Trophoblast cell (in vitro differentiated cells and primary cell): ENCODE measurements at regions not wholly inside any gene's neighbourhood (a gene's known extent, or its start where the extent isn't known, plus 50 kb on each side); places are given as distances from the start of the nearest gene placed in this dataset.
"Not testable (repeated sequence)": the region's sequence is repeated elsewhere in the genome, so short reads cannot be mapped to it uniquely, and the experiment has no call there.

Experiments
- DNase-seq, 2 donors: peaks; one replicate each; pipeline ENCODE4 v3.0.0-alpha.2; 2016
- H2AFZ ChIP-seq: 2 replicates; pipeline ENCODE4 v1.6.1; 2013; ENCODE audit warnings: low read length, moderate library complexity, mild to moderate bottlenecking; ENCODE audit not compliant: insufficient read depth, poor library complexity
- H2AK5ac ChIP-seq: 2 replicates; pipeline ENCODE4 v1.6.1; 2013; ENCODE audit warnings: mild to moderate bottlenecking, low read length
- H2BK120ac ChIP-seq: 2 replicates; pipeline ENCODE4 v1.6.1; 2013; ENCODE audit warnings: low read length, mild to moderate bottlenecking, moderate library complexity; ENCODE audit not compliant: insufficient read depth, poor library complexity
- H2BK12ac ChIP-seq: 2 replicates; pipeline ENCODE4 v1.6.1; 2013; ENCODE audit warnings: mild to moderate bottlenecking, low read length, moderate library complexity
- H2BK5ac ChIP-seq: 2 replicates; pipeline ENCODE4 v1.6.1; 2013; ENCODE audit warnings: low read length, low read depth, moderate library complexity, mild to moderate bottlenecking; ENCODE audit not compliant: poor library complexity
- H3K14ac ChIP-seq: 2 replicates; pipeline ENCODE4 v1.6.1; 2013; ENCODE audit warnings: mild to moderate bottlenecking, low read length
- H3K18ac ChIP-seq: 2 replicates; pipeline ENCODE4 v1.6.1; 2013; ENCODE audit warnings: mild to moderate bottlenecking, low read length
- H3K23ac ChIP-seq: 2 replicates; pipeline ENCODE4 v1.6.1; 2013; ENCODE audit warnings: low read length
- H3K27ac ChIP-seq: 2 replicates; pipeline ENCODE4 v1.5.1; 2013; ENCODE audit warnings: low read depth, mild to moderate bottlenecking, inconsistent platforms, low read length, moderate library complexity
- H3K27me3 ChIP-seq: 2 replicates; pipeline ENCODE4 v1.6.1; 2013; ENCODE audit warnings: inconsistent platforms, mild to moderate bottlenecking, low read length, moderate library complexity; ENCODE audit not compliant: insufficient read depth
- H3K36me3 ChIP-seq, 2 experiments: 1 replicate in 1 of 2; 2 replicates in 1 of 2; pipeline ENCODE4 v1.6.1; 2013; ENCODE audit warnings: low read length in 2 of 2, mild to moderate bottlenecking in 2 of 2, moderate library complexity in 1 of 2; ENCODE audit not compliant: insufficient read depth in 2 of 2, control insufficient read depth in 1 of 2
- H3K4ac ChIP-seq: 2 replicates; pipeline ENCODE4 v1.6.1; 2013; ENCODE audit warnings: low read depth, mild to moderate bottlenecking, low read length, moderate library complexity
- H3K4me1 ChIP-seq, 2 experiments: 1 replicate in 1 of 2; 2 replicates in 1 of 2; pipeline ENCODE4 v1.6.1; 2013; ENCODE audit warnings: low read length in 2 of 2, mild to moderate bottlenecking in 2 of 2, moderate library complexity in 1 of 2; ENCODE audit not compliant: insufficient read depth in 2 of 2, control insufficient read depth in 1 of 2
- H3K4me2 ChIP-seq: 2 replicates; pipeline ENCODE4 v1.6.1; 2013; ENCODE audit warnings: inconsistent platforms, mild to moderate bottlenecking, low read length, moderate library complexity
- H3K4me3 ChIP-seq: 2 replicates; pipeline ENCODE4 v1.5.1; 2013; ENCODE audit warnings: mild to moderate bottlenecking, low read depth, low read length, inconsistent platforms
- H3K79me1 ChIP-seq: one replicate; pipeline ENCODE4 v1.6.1; 2013; ENCODE audit warnings: low read length
- H3K79me2 ChIP-seq: 2 replicates; pipeline ENCODE4 v1.6.1; 2013; ENCODE audit warnings: low read length, mild to moderate bottlenecking; ENCODE audit not compliant: control insufficient read depth, insufficient read depth, poor library complexity
- H3K9ac ChIP-seq: 2 replicates; pipeline ENCODE4 v1.6.1; 2013; ENCODE audit warnings: mild to moderate bottlenecking, low read length
- H3K9me3 ChIP-seq: 2 replicates; pipeline ENCODE4 v1.6.1; 2013; ENCODE audit warnings: low read depth, mild to moderate bottlenecking, control low read depth, inconsistent platforms, low read length; ENCODE audit not compliant: insufficient read depth
- H4K12ac ChIP-seq: 2 replicates; pipeline ENCODE4 v1.6.1; 2013; ENCODE audit warnings: low read depth, mild to moderate bottlenecking, low read length, moderate library complexity
- H4K8ac ChIP-seq: 2 replicates; pipeline ENCODE4 v1.6.1; 2013; ENCODE audit warnings: low read depth, mild to moderate bottlenecking, low read length, moderate library complexity
- H4K91ac ChIP-seq: one replicate; pipeline ENCODE4 v1.6.1; 2013; ENCODE audit warnings: low read depth, mild to moderate bottlenecking, low read length, moderate library complexity
- WGBS: extraction: QIAGEN DNeasy Blood & Tissue Kit; methylation state at CpG from one replicate; pipeline ENCODE4 v1.1.7; 2013; ENCODE audit warnings: missing lambda C conversion rate; ENCODE audit not compliant: insufficient read length, insufficient coverage; ENCODE audit errors: extremely low coverage; 5-methylcytosine and 5-hydroxymethylcytosine counted together

GRCh38 chr11:71369411-71369810, 78.8 kb downstream of the DHCR7 start:
- H3K9ac ChIP-seq, result no peak overlapping the region
- no peaks in the 10 kb centered on the region for H3K27me3 ChIP-seq
- H4K12ac ChIP-seq, result no peak overlapping the region
- H2BK12ac ChIP-seq, result no peak overlapping the region
- no peaks in the 10 kb centered on the region for H3K4me1 ChIP-seq
- H3K23ac ChIP-seq, result no peak overlapping the region
- no CpG with 5 or more reads among the region's 9 CpGs for WGBS
- no peak overlapping the region for H2AFZ ChIP-seq
- no peak overlapping the region for H3K18ac ChIP-seq
- H2BK5ac ChIP-seq, result no peak overlapping the region
- H3K4me2 ChIP-seq, result no peak overlapping the region
- no peak overlapping the region for H3K4ac ChIP-seq
- no peak overlapping the region for H3K14ac ChIP-seq
- H2BK120ac ChIP-seq, result no peak overlapping the region
- no peaks in the 10 kb centered on the region for H3K79me1 ChIP-seq
- no peaks in the 10 kb centered on the region for H3K79me2 ChIP-seq
- no peak overlapping the region for H3K4me3 ChIP-seq
- H2AK5ac ChIP-seq, result no peak overlapping the region
- H4K8ac ChIP-seq, result no peak overlapping the region
- H3K9me3 ChIP-seq, result peaks cover 5% of the 10 kb centered on the region
- H4K91ac ChIP-seq, result no peak overlapping the region
- no peak for DNase-seq
- H3K27ac ChIP-seq, result no peak overlapping the region
- no peaks in the 10 kb centered on the region for H3K36me3 ChIP-seq

GRCh38 chr11:71368966-71369365, 79.2 kb downstream of the DHCR7 start:
- Histone ChIP-seq H2BK5ac (no peak overlapping the region), H2BK120ac (no peak overlapping the region), H3K27me3 (no peaks in the 10 kb centered on the region), H3K27ac (no peak overlapping the region), H3K79me2 (no peaks in the 10 kb centered on the region), H4K91ac (no peak overlapping the region), H3K4me3 (no peak overlapping the region), H3K4me1 (no peaks in the 10 kb centered on the region), H3K9ac (no peak overlapping the region), H3K14ac (no peak overlapping the region), H3K4me2 (no peak overlapping the region), H3K18ac (no peak overlapping the region), H4K8ac (no peak overlapping the region), H3K36me3 (no peaks in the 10 kb centered on the region), H2AK5ac (no peak overlapping the region), H3K23ac (no peak overlapping the region), H3K4ac (no peak overlapping the region), H2BK12ac (no peak overlapping the region), H4K12ac (no peak overlapping the region), H2AFZ (no peak overlapping the region), H3K79me1 (no peaks in the 10 kb centered on the region), H3K9me3 (peaks cover 7% of the 10 kb centered on the region)
- WGBS, result no CpG with 5 or more reads among the region's 15 CpGs
- no peak for DNase-seq

- Histone ChIP-seq H3K4ac (no peak overlapping the region), H3K9me3 (peaks cover 10% of the 10 kb centered on the region), H3K4me3 (no peak overlapping the region), H3K79me2 (no peaks in the 10 kb centered on the region), H2BK5ac (no peak overlapping the region), H3K27me3 (no peaks in the 10 kb centered on the region), H4K91ac (no peak overlapping the region), H2AFZ (no peak overlapping the region), H3K36me3 (no peaks in the 10 kb centered on the region), H3K18ac (no peak overlapping the region), H3K27ac (no peak overlapping the region), H3K14ac (no peak overlapping the region), H3K79me1 (no peaks in the 10 kb centered on the region), H3K9ac (no peak overlapping the region), H4K12ac (no peak overlapping the region), H4K8ac (no peak overlapping the region), H3K23ac (no peak overlapping the region), H3K4me1 (no peaks in the 10 kb centered on the region), H2BK120ac (no peak overlapping the region), H2BK12ac (no peak overlapping the region), H3K4me2 (no peak overlapping the region), H2AK5ac (no peak overlapping the region)
- no peak for DNase-seq
- no CpG with 5 or more reads among the region's 12 CpGs for WGBS
Observed at GRCh38 chr11:71367756-71368155, 80.4 kb downstream of the DHCR7 start.

GRCh38 chr11:71367276-71367675, 80.9 kb downstream of the DHCR7 start:
- not testable (repeated sequence) for H3K4me1 ChIP-seq, H3K4ac ChIP-seq, H3K36me3 ChIP-seq, H2AFZ ChIP-seq, H2AK5ac ChIP-seq, DNase-seq, H2BK12ac ChIP-seq, H3K27ac ChIP-seq, H3K79me2 ChIP-seq, H3K23ac ChIP-seq, H3K4me2 ChIP-seq, H3K27me3 ChIP-seq, H4K91ac ChIP-seq, H3K18ac ChIP-seq, H2BK120ac ChIP-seq, H4K12ac ChIP-seq, H4K8ac ChIP-seq, H3K79me1 ChIP-seq, H3K14ac ChIP-seq, H2BK5ac ChIP-seq, H3K4me3 ChIP-seq, H3K9ac ChIP-seq
- no CpG with 5 or more reads among the region's 3 CpGs for WGBS
- H3K9me3 ChIP-seq, result peaks cover 12% of the 10 kb centered on the region
